ENCODE measurements at regions not wholly inside any gene's neighbourhood (a gene's known extent, or its start where the extent isn't known, plus 50 kb on each side); places are given as distances from the start of the nearest gene placed in this dataset.

GRCh38 chr13:44305917-44306370 lies 67.7 kb upstream of the SERP2 start:
- TF ChIP-seq EP300 (IDR thresholded peaks at IDR 0.05; ENCODE audit: borderline replicate concordance) (no peak), EGR1 (IDR thresholded peaks at IDR 0.05) (no peak), RAD21 (IDR thresholded peaks at IDR 0.05; ENCODE audit: low read depth) (no peak), REST (IDR thresholded peaks at IDR 0.05; ENCODE audit: low read depth) (no peak), TEAD4 (IDR thresholded peaks at IDR 0.05) (no peak), CEBPB (IDR thresholded peaks at IDR 0.05) (no peak), TAF1 (IDR thresholded peaks at IDR 0.05; ENCODE audit: low read depth) (no peak)
- TF ChIP-seq, protein P1, sequence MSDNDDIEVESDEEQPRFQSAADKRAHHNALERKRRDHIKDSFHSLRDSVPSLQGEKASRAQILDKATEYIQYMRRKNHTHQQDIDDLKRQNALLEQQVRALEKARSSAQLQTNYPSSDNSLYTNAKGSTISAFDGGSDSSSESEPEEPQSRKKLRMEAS (IDR thresholded peaks at IDR 0.05), result no peak
